ENCODE measurements at regions not wholly inside any gene's neighbourhood (a gene's known extent, or its start where the extent isn't known, plus 50 kb on each side); places are given as distances from the start of the nearest gene placed in this dataset.

DNA sequence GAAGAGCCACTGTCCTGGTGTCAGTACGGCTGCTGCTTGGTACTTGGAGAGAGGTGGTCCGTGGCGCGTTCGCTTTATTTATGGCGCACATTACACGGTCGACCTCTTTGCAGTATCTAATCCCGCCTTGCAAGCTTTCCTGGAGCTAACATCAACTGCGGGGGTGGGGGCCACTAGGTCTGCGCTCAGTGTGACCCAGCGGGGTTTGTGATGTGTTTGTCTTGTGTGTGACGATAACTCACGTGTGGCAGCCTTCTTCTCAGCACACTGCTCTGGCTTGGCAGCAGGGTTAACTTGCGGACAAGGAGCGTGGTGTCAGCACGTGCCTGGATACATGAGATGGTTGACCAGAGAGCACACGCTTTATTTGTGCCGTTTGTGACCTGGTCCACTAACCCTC is 122.2 kb upstream of the RTL1 start:
- Histone ChIP-seq H2BK120ac (ENCODE audit: low read depth, low read length) (no peak overlapping the region), H3K9me3 (ENCODE audit: control insufficient read depth, insufficient read depth, low read length) (no peaks in the 10 kb centered on the region), H3K56ac (ENCODE audit: extremely low read depth, insufficient read depth, low read length) (no peak overlapping the region), H2BK5ac (ENCODE audit: low read depth, low read length, poor library complexity, severe bottlenecking) (no peak overlapping the region), H4K5ac (ENCODE audit: low read depth, low read length) (no peak overlapping the region), H3K9ac (ENCODE audit: low read depth, low read length) (no peak overlapping the region), H3K23ac (ENCODE audit: low read depth, low read length) (no peak overlapping the region), H3K27me3 (ENCODE audit: control insufficient read depth, insufficient read depth, low read length) (no peaks in the 10 kb centered on the region), H2BK20ac (ENCODE audit: low read depth, low read length) (no peak overlapping the region), H3K79me1 (ENCODE audit: low read depth in 1 of 2, low read length in 2 of 2) (peaks cover 16 to 81% of the 10 kb centered on the region in 2 experiments), H3K18ac (ENCODE audit: low read depth, low read length) (no peak overlapping the region), H3K4me2 (ENCODE audit: low read depth, low read length) (no peak overlapping the region), H3K4me3 (ENCODE audit: insufficient read depth, low read depth, low read length) (no peak overlapping the region), H3K27ac (ENCODE audit: insufficient read depth, low read length) (no peak overlapping the region), H3K4ac (ENCODE audit: low read depth, low read length) (no peak overlapping the region), H4K91ac (ENCODE audit: insufficient read depth, low read depth, low read length) (no peak overlapping the region), H2BK15ac (ENCODE audit: low read depth, low read length) (no peak overlapping the region), H3K9me1 (ENCODE audit: insufficient read depth, low read length) (peaks cover 7% of the 10 kb centered on the region; the same call in 1 of the 2 replicates), H2AK9ac (replicated peaks; ENCODE audit: low read depth, low read length, poor library complexity) (no peak overlapping the region), H2AFZ (replicated peaks; ENCODE audit: low read length, poor library complexity) (no peak overlapping the region), H3K14ac (replicated peaks; ENCODE audit: low read depth, low read length) (no peak overlapping the region), H4K8ac (ENCODE audit: low read depth in 2 of 2, low read length in 2 of 2) (no peak overlapping the region), H3K4me1 (ENCODE audit: control insufficient read depth, insufficient read depth, low read length) (no peaks in the 10 kb centered on the region), H3K36me3 (ENCODE audit: control insufficient read depth, insufficient read depth, low read length) (peaks cover 93% of the 10 kb centered on the region), H4K20me1 (ENCODE audit: insufficient read depth, low read length) (peaks cover 82% of the 10 kb centered on the region), H2AK5ac (ENCODE audit: low read depth, low read length) (no peak overlapping the region)
- in situ Hi-C loops (cut with MboI; ENCODE audit: low sequenced_read_pairs) (no loop called here), dilution Hi-C loops (cut with HindIII; ENCODE audit: low sequenced_read_pairs, unreplicated experiment) (no loop called here), intact Hi-C loops (cut with micrococcal nuclease) (no loop called here)
- TF ChIP-seq POLR2A (IDR thresholded peaks at IDR 0.05; ENCODE audit: low read depth, low read length): no peak
- TF ChIP-seq, protein P1, sequence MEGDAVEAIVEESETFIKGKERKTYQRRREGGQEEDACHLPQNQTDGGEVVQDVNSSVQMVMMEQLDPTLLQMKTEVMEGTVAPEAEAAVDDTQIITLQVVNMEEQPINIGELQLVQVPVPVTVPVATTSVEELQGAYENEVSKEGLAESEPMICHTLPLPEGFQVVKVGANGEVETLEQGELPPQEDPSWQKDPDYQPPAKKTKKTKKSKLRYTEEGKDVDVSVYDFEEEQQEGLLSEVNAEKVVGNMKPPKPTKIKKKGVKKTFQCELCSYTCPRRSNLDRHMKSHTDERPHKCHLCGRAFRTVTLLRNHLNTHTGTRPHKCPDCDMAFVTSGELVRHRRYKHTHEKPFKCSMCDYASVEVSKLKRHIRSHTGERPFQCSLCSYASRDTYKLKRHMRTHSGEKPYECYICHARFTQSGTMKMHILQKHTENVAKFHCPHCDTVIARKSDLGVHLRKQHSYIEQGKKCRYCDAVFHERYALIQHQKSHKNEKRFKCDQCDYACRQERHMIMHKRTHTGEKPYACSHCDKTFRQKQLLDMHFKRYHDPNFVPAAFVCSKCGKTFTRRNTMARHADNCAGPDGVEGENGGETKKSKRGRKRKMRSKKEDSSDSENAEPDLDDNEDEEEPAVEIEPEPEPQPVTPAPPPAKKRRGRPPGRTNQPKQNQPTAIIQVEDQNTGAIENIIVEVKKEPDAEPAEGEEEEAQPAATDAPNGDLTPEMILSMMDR (conservative IDR thresholded peaks at IDR 0.05; ENCODE audit: low read depth, low read length): no peak
- TF ChIP-seq, protein P2, sequence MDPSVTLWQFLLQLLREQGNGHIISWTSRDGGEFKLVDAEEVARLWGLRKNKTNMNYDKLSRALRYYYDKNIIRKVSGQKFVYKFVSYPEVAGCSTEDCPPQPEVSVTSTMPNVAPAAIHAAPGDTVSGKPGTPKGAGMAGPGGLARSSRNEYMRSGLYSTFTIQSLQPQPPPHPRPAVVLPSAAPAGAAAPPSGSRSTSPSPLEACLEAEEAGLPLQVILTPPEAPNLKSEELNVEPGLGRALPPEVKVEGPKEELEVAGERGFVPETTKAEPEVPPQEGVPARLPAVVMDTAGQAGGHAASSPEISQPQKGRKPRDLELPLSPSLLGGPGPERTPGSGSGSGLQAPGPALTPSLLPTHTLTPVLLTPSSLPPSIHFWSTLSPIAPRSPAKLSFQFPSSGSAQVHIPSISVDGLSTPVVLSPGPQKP (IDR thresholded peaks at IDR 0.05; ENCODE audit: borderline replicate concordance, low read depth, low read length): no peak
- no peak for TF ChIP-seq NFE2L2 (IDR thresholded peaks at IDR 0.05; ENCODE audit: low read depth, low read length)
- TF ChIP-seq MAFK (IDR thresholded peaks at IDR 0.05; ENCODE audit: low read depth, low read length): no peak
- no peak for TF ChIP-seq FOS (IDR thresholded peaks at IDR 0.05; ENCODE audit: low read depth, low read length)
- no peak for TF ChIP-seq SMC3 (IDR thresholded peaks at IDR 0.05; ENCODE audit: low read depth, low read length)
- DNase-seq: no peak
- CTCF ChIA-PET: no interaction called here
- no TSS peak for BruUV-seq (replicated peaks)
- POLR2A ChIA-PET (ENCODE audit: unreplicated experiment): no interaction called here
- WGBS, 2 experiments (ENCODE audit: extremely low coverage in 2 of 2, insufficient read length in 1 of 2): no CpG with 5 or more reads among the region's 19 CpGs
- ATAC-seq (ENCODE audit: low read depth): no peak
